ENCODE measurements at regions not wholly inside any gene's neighbourhood (a gene's known extent, or its start where the extent isn't known, plus 50 kb on each side); places are given as distances from the start of the nearest gene placed in this dataset.

- TF ChIP-seq CTCF (conservative IDR thresholded peaks at IDR 0.05; ENCODE audit: low read length) (no peak), EZH2phosphoT487 (IDR thresholded peaks at IDR 0.05; ENCODE audit: borderline replicate concordance, low read depth, low read length) (no peak)
Observed at GRCh38 chr10:78947226-78947625, 121.5 kb upstream of the ZMIZ1 start.

Measured in OCI-LY7 (cell line).